ENCODE measurements at regions not wholly inside any gene's neighbourhood (a gene's known extent, or its start where the extent isn't known, plus 50 kb on each side); places are given as distances from the start of the nearest gene placed in this dataset.

- no peak for DNase-seq
- intact Hi-C loops (cut with DNase I; ENCODE audit: low total_unique reads), result no loop called here
- Histone ChIP-seq H3K4me1 (no peaks in the 10 kb centered on the region), H3K27me3 (peaks cover 0 to 3% (median 0%) of the 10 kb centered on the region in 3 donors), H3K9me3 (no peaks in the 10 kb centered on the region), H3K4me3 (no peak overlapping the region), H3K27ac (no peak overlapping the region), H3K36me3 (no peaks in the 10 kb centered on the region)
- no peak for ATAC-seq
- in situ Hi-C loops (cut with MboI; ENCODE audit: low sequenced_read_pairs in 4 of 4), result no loop called here
- TF ChIP-seq CTCF (IDR thresholded peaks at IDR 0.05 in 4 of 5, conservative IDR thresholded peaks at IDR 0.05 in 1 of 5), result no peak
- TF ChIP-seq POLR2A (IDR thresholded peaks at IDR 0.05), result no peak
Observed at GRCh38 chr21:38741092-38741949, 64.4 kb upstream of the ETS2 start.

- H3K4me3 ChIP-seq, result no peak overlapping the region
- in situ Hi-C loops (cut with MboI; ENCODE audit: low sequenced_read_pairs in 4 of 4), result no loop called here
- H3K27ac ChIP-seq, result no peak overlapping the region
- no peaks in the 10 kb centered on the region for H3K4me1 ChIP-seq
- no peak for TF ChIP-seq CTCF (IDR thresholded peaks at IDR 0.05 in 4 of 5, conservative IDR thresholded peaks at IDR 0.05 in 1 of 5)
- no peak for TF ChIP-seq POLR2A (IDR thresholded peaks at IDR 0.05)
- intact Hi-C loops (cut with DNase I; ENCODE audit: low total_unique reads), result no loop called here
- H3K36me3 ChIP-seq, result no peaks in the 10 kb centered on the region
- no peak for DNase-seq
- no peaks in the 10 kb centered on the region for H3K9me3 ChIP-seq
- peaks cover 0 to 3% (median 0%) of the 10 kb centered on the region in 3 donors for H3K27me3 ChIP-seq
- no peak for ATAC-seq
Observed at GRCh38 chr21:38741950-38742256, 63.8 kb upstream of the ETS2 start.

GRCh38 chr21:38742580-38743260, 63.0 kb upstream of the ETS2 start:
- H3K9me3 ChIP-seq, result no peaks in the 10 kb centered on the region
- H3K4me3 ChIP-seq, result no peak overlapping the region
- intact Hi-C loops (cut with DNase I; ENCODE audit: low total_unique reads) (no loop called here), in situ Hi-C loops (cut with MboI; ENCODE audit: low sequenced_read_pairs in 4 of 4) (no loop called here)
- H3K27ac ChIP-seq, result no peak overlapping the region
- TF ChIP-seq CTCF (IDR thresholded peaks at IDR 0.05 in 4 of 5, conservative IDR thresholded peaks at IDR 0.05 in 1 of 5), result no peak
- no peak for TF ChIP-seq POLR2A (IDR thresholded peaks at IDR 0.05)
- H3K36me3 ChIP-seq, result no peaks in the 10 kb centered on the region
- H3K27me3 ChIP-seq, result peaks cover 0 to 3% (median 0%) of the 10 kb centered on the region in 3 donors
- ATAC-seq (no peak), DNase-seq (no peak)
- H3K4me1 ChIP-seq, result no peaks in the 10 kb centered on the region

GRCh38 chr21:38743772-38744529, 61.8 kb upstream of the ETS2 start:
- no peak for TF ChIP-seq CTCF (IDR thresholded peaks at IDR 0.05 in 4 of 5, conservative IDR thresholded peaks at IDR 0.05 in 1 of 5)
- TF ChIP-seq POLR2A (IDR thresholded peaks at IDR 0.05), result no peak
- H3K9me3 ChIP-seq, result no peaks in the 10 kb centered on the region
- DNase-seq (no peak), ATAC-seq (peak; percentile 52 to 61)
- H3K27ac ChIP-seq, result peak overlapping the region in 1 of 4 donors; percentile 25
- peaks cover 0 to 3% (median 0%) of the 10 kb centered on the region in 3 donors for H3K27me3 ChIP-seq
- intact Hi-C loops (cut with DNase I; ENCODE audit: low total_unique reads), result no loop called here
- in situ Hi-C loops (cut with MboI; ENCODE audit: low sequenced_read_pairs in 4 of 4), result no loop called here
- H3K36me3 ChIP-seq, result no peaks in the 10 kb centered on the region
- no peaks in the 10 kb centered on the region for H3K4me1 ChIP-seq
- peak overlapping the region in 1 of 4 donors; percentile 27 for H3K4me3 ChIP-seq
